ENCODE measurements at regions not wholly inside any gene's neighbourhood (a gene's known extent, or its start where the extent isn't known, plus 50 kb on each side); places are given as distances from the start of the nearest gene placed in this dataset.
"Not testable (repeated sequence)": the region's sequence is repeated elsewhere in the genome, so short reads cannot be mapped to it uniquely, and the experiment has no call there.

GRCh38 chr10:78231939-78232338 lies 198.3 kb downstream of the RPS24 start:
- H2AK5ac ChIP-seq (ENCODE audit: low read depth, low read length): no peak overlapping the region
- H3K4me3 ChIP-seq (ENCODE audit: low read length in 2 of 2): no peak overlapping the region
- H2BK12ac ChIP-seq (ENCODE audit: low read length): no peak overlapping the region
- H3K9me3 ChIP-seq (replicated peaks in 1 of 2; ENCODE audit: control insufficient read depth in 2 of 2, insufficient read depth in 1 of 2, low read depth in 1 of 2, low read length in 2 of 2): no peaks in the 10 kb centered on the region
- DNase-seq (ENCODE audit: low spot score): no peak
- no peak overlapping the region for H3K9ac ChIP-seq (ENCODE audit: low read depth, low read length, poor library complexity)
- no peak overlapping the region for H3K14ac ChIP-seq (ENCODE audit: low read length)
- no peak overlapping the region for H3K4me2 ChIP-seq (ENCODE audit: insufficient read depth, low read length, poor library complexity, severe bottlenecking)
- H3K27me3 ChIP-seq (ENCODE audit: control insufficient read depth in 3 of 3, insufficient read depth in 3 of 3, low read depth in 1 of 3, low read length in 3 of 3): no peaks in the 10 kb centered on the region
- no peak overlapping the region for H3K23ac ChIP-seq (ENCODE audit: low read depth, low read length, poor library complexity)
- H2BK5ac ChIP-seq (ENCODE audit: low read length): no peak overlapping the region
- H3K36me3 ChIP-seq (replicated peaks in 1 of 2; ENCODE audit: control insufficient read depth in 2 of 2, insufficient read depth in 2 of 2, low read length in 2 of 2): no peaks in the 10 kb centered on the region
- H4K91ac ChIP-seq (ENCODE audit: low read depth, low read length, poor library complexity): no peak overlapping the region
- H3K79me1 ChIP-seq (ENCODE audit: low read depth, low read length): no peaks in the 10 kb centered on the region
- H4K8ac ChIP-seq (ENCODE audit: low read depth, low read length): no peak overlapping the region
- no peak overlapping the region for H3K18ac ChIP-seq (ENCODE audit: low read length)
- H3K4me1 ChIP-seq (ENCODE audit: control insufficient read depth in 2 of 2, insufficient read depth in 1 of 2, low read depth in 1 of 2, low read length in 2 of 2): peaks cover 2 to 3% of the 10 kb centered on the region in 2 donors
- H3K27ac ChIP-seq (replicated peaks; ENCODE audit: low read length): no peak overlapping the region
- no peak overlapping the region for H2BK120ac ChIP-seq (ENCODE audit: low read depth, low read length)
- H2AFZ ChIP-seq (ENCODE audit: low read length): no peak overlapping the region
- no peak overlapping the region for H3K4ac ChIP-seq (ENCODE audit: low read length)
- H2BK15ac ChIP-seq (ENCODE audit: low read length): no peak overlapping the region
- WGBS, 2 donors (ENCODE audit: extremely low coverage in 2 of 2, insufficient read length in 2 of 2, insufficient replicate concordance in 1 of 2): no CpG with 5 or more reads among the region's 4 CpGs

GRCh38 chr10:78236416-78237015 lies 202.9 kb downstream of the RPS24 start:
- Histone ChIP-seq H3K4me2 (ENCODE audit: insufficient read depth, low read length, poor library complexity, severe bottlenecking) (no peak overlapping the region), H3K9ac (ENCODE audit: low read depth, low read length, poor library complexity) (no peak overlapping the region), H3K27me3 (ENCODE audit: control insufficient read depth in 3 of 3, insufficient read depth in 3 of 3, low read depth in 1 of 3, low read length in 3 of 3) (no peaks in the 10 kb centered on the region), H3K23ac (ENCODE audit: low read depth, low read length, poor library complexity) (no peak overlapping the region), H3K36me3 (replicated peaks in 1 of 2; ENCODE audit: control insufficient read depth in 2 of 2, insufficient read depth in 2 of 2, low read length in 2 of 2) (no peaks in the 10 kb centered on the region), H2AK5ac (ENCODE audit: low read depth, low read length) (no peak overlapping the region), H3K18ac (ENCODE audit: low read length) (no peak overlapping the region), H3K14ac (ENCODE audit: low read length) (no peak overlapping the region), H4K91ac (ENCODE audit: low read depth, low read length, poor library complexity) (no peak overlapping the region), H3K4me3 (ENCODE audit: low read length in 2 of 2) (no peak overlapping the region), H3K27ac (replicated peaks; ENCODE audit: low read length) (no peak overlapping the region), H3K4me1 (ENCODE audit: control insufficient read depth in 2 of 2, insufficient read depth in 1 of 2, low read depth in 1 of 2, low read length in 2 of 2) (peaks cover 2 to 3% of the 10 kb centered on the region in 2 donors), H3K4ac (ENCODE audit: low read length) (no peak overlapping the region), H2BK5ac (ENCODE audit: low read length) (no peak overlapping the region), H3K9me3 (replicated peaks in 1 of 2; ENCODE audit: control insufficient read depth in 2 of 2, insufficient read depth in 1 of 2, low read depth in 1 of 2, low read length in 2 of 2) (peaks cover 0 to 3% of the 10 kb centered on the region in 2 donors), H2BK15ac (ENCODE audit: low read length) (no peak overlapping the region), H2BK12ac (ENCODE audit: low read length) (no peak overlapping the region), H4K8ac (ENCODE audit: low read depth, low read length) (no peak overlapping the region), H3K79me1 (ENCODE audit: low read depth, low read length) (no peaks in the 10 kb centered on the region), H2AFZ (ENCODE audit: low read length) (no peak overlapping the region), H2BK120ac (ENCODE audit: low read depth, low read length) (no peak overlapping the region)
- WGBS, 2 donors (ENCODE audit: extremely low coverage in 2 of 2, insufficient read length in 2 of 2, insufficient replicate concordance in 1 of 2): no CpG with 5 or more reads among the region's 7 CpGs
- no peak for DNase-seq (ENCODE audit: low spot score)

GRCh38 chr10:78237951-78238350 lies 204.3 kb downstream of the RPS24 start:
- not testable (repeated sequence) for H3K9me3 ChIP-seq (replicated peaks in 1 of 2; ENCODE audit: control insufficient read depth in 2 of 2, insufficient read depth in 1 of 2, low read depth in 1 of 2, low read length in 2 of 2); H3K18ac ChIP-seq (ENCODE audit: low read length); H2BK120ac ChIP-seq (ENCODE audit: low read depth, low read length); H2BK5ac ChIP-seq (ENCODE audit: low read length); H3K9ac ChIP-seq (ENCODE audit: low read depth, low read length, poor library complexity); H3K14ac ChIP-seq (ENCODE audit: low read length); H3K4me2 ChIP-seq (ENCODE audit: insufficient read depth, low read length, poor library complexity, severe bottlenecking); H3K4me3 ChIP-seq (ENCODE audit: low read length in 2 of 2); H2BK15ac ChIP-seq (ENCODE audit: low read length); H4K8ac ChIP-seq (ENCODE audit: low read depth, low read length); H3K79me1 ChIP-seq (ENCODE audit: low read depth, low read length); H3K4ac ChIP-seq (ENCODE audit: low read length); H3K27me3 ChIP-seq (ENCODE audit: control insufficient read depth in 3 of 3, insufficient read depth in 3 of 3, low read depth in 1 of 3, low read length in 3 of 3); H3K36me3 ChIP-seq (replicated peaks in 1 of 2; ENCODE audit: control insufficient read depth in 2 of 2, insufficient read depth in 2 of 2, low read length in 2 of 2); DNase-seq (ENCODE audit: low spot score); H2AFZ ChIP-seq (ENCODE audit: low read length); H2AK5ac ChIP-seq (ENCODE audit: low read depth, low read length); H3K27ac ChIP-seq (replicated peaks; ENCODE audit: low read length); H3K23ac ChIP-seq (ENCODE audit: low read depth, low read length, poor library complexity); H4K91ac ChIP-seq (ENCODE audit: low read depth, low read length, poor library complexity); H3K4me1 ChIP-seq (ENCODE audit: control insufficient read depth in 2 of 2, insufficient read depth in 1 of 2, low read depth in 1 of 2, low read length in 2 of 2); H2BK12ac ChIP-seq (ENCODE audit: low read length)
- no CpG with 5 or more reads among the region's 5 CpGs for whole genome bisulfite sequencing, 2 donors (ENCODE audit: extremely low coverage in 2 of 2, insufficient read length in 2 of 2, insufficient replicate concordance in 1 of 2)

- Histone ChIP-seq H3K79me1 (ENCODE audit: low read depth, low read length) (no peaks in the 10 kb centered on the region), H3K23ac (ENCODE audit: low read depth, low read length, poor library complexity) (no peak overlapping the region), H3K36me3 (replicated peaks in 1 of 2; ENCODE audit: control insufficient read depth in 2 of 2, insufficient read depth in 2 of 2, low read length in 2 of 2) (no peaks in the 10 kb centered on the region), H3K4me2 (ENCODE audit: insufficient read depth, low read length, poor library complexity, severe bottlenecking) (no peak overlapping the region), H2AK5ac (ENCODE audit: low read depth, low read length) (no peak overlapping the region), H3K18ac (ENCODE audit: low read length) (no peak overlapping the region), H2BK12ac (ENCODE audit: low read length) (no peak overlapping the region), H3K27me3 (ENCODE audit: control insufficient read depth in 3 of 3, insufficient read depth in 3 of 3, low read depth in 1 of 3, low read length in 3 of 3) (no peaks in the 10 kb centered on the region), H3K27ac (replicated peaks; ENCODE audit: low read length) (no peak overlapping the region), H3K4ac (ENCODE audit: low read length) (no peak overlapping the region), H2BK120ac (ENCODE audit: low read depth, low read length) (no peak overlapping the region), H3K14ac (ENCODE audit: low read length) (no peak overlapping the region), H2BK5ac (ENCODE audit: low read length) (no peak overlapping the region), H3K4me1 (ENCODE audit: control insufficient read depth in 2 of 2, insufficient read depth in 1 of 2, low read depth in 1 of 2, low read length in 2 of 2) (no peaks in the 10 kb centered on the region), H4K8ac (ENCODE audit: low read depth, low read length) (no peak overlapping the region), H2BK15ac (ENCODE audit: low read length) (no peak overlapping the region), H3K4me3 (ENCODE audit: low read length in 2 of 2) (no peak overlapping the region), H3K9ac (ENCODE audit: low read depth, low read length, poor library complexity) (no peak overlapping the region), H4K91ac (ENCODE audit: low read depth, low read length, poor library complexity) (no peak overlapping the region), H3K9me3 (replicated peaks in 1 of 2; ENCODE audit: control insufficient read depth in 2 of 2, insufficient read depth in 1 of 2, low read depth in 1 of 2, low read length in 2 of 2) (peaks cover 0 to 4% of the 10 kb centered on the region in 2 donors), H2AFZ (ENCODE audit: low read length) (no peak overlapping the region)
- WGBS, 2 donors (ENCODE audit: extremely low coverage in 2 of 2, insufficient read length in 2 of 2, insufficient replicate concordance in 1 of 2): no CpG with 5 or more reads among the region's 2 CpGs
- no peak for DNase-seq (ENCODE audit: low spot score)
Measured at GRCh38 chr10:78247266-78247665, 213.6 kb downstream of the RPS24 start.

Measured in neuronal stem cell (in vitro differentiated cells).